ENCODE measurements at regions not wholly inside any gene's neighbourhood (a gene's known extent, or its start where the extent isn't known, plus 50 kb on each side); places are given as distances from the start of the nearest gene placed in this dataset.
"Not testable (repeated sequence)": the region's sequence is repeated elsewhere in the genome, so short reads cannot be mapped to it uniquely, and the experiment has no call there.

GRCh38 chr18:78410094-78410786 lies 569.4 kb upstream of the SALL3 start:
- DNase-seq (ENCODE audit: low read depth, low spot score), result no peak

GRCh38 chr18:78411539-78411938 lies 568.1 kb upstream of the SALL3 start:
- no peak for DNase-seq (ENCODE audit: low read depth, low spot score)

DNA sequence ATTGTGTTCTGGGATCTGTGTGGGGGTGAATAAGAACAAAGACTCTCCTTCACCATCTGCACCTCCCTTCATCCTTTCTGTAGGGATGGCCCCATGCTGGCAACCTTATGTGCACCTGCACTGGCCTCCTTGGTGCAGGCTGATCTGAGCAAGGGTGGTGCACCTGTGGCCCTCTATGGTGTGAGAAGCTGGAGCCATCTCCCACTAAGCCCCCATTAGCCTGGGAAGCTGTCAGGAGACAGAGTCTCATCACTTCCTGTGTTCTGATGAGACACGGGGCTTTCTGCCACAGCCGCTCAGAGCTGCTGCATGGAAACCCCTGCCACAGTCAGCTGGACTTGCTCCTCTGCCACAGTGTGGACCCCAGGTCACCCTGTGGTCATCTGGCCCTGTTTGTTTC lies 565.3 kb upstream of the SALL3 start:
- DNase-seq (ENCODE audit: low read depth, low spot score), result no peak

- no peak for DNase-seq (ENCODE audit: low read depth, low spot score)
These were observed 562.8 kb upstream of the SALL3 start for GRCh38 chr18:78416853-78417252.

DNA sequence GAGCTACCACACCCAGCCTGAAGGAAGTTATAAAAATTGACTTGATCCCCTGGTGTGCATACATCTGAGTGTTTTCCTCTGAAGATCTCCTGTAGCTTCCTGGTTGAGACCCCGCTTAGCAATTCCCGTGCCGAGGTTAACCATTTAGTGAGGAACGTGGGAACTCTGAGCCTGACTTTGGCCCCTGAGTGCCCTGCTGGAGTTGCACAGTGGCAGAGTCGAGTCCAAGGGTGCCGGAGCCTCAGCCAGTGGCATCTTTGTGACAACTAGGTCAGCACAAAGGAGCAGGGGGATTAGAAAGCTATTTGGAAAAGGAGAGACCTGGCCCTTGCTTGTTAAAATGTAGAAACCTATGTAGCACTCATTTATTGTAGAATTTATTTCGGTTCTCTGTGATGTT lies 561.2 kb upstream of the SALL3 start:
- DNase-seq (ENCODE audit: low read depth, low spot score), result no peak

DNA sequence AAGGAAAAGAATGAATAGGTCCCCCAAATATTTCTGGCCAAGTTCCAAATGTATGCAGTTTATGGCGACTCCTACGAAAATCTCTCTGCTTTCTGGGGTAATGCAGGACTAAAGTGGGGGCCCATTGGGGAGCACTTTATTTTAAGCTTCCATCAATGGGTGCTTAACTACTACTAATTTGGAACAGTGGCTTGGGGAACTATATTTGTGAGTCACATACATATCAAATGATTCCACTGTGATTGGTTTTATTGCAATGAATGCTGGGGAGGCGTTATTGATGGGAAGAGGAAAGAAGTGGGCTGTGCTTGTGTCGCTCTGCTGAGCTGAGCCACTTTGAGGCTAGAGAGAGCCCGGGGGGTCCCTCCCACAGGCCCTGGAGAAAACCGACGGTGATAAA lies 560.4 kb upstream of the SALL3 start:
- DNase-seq (ENCODE audit: low read depth, low spot score), result no peak

DNA sequence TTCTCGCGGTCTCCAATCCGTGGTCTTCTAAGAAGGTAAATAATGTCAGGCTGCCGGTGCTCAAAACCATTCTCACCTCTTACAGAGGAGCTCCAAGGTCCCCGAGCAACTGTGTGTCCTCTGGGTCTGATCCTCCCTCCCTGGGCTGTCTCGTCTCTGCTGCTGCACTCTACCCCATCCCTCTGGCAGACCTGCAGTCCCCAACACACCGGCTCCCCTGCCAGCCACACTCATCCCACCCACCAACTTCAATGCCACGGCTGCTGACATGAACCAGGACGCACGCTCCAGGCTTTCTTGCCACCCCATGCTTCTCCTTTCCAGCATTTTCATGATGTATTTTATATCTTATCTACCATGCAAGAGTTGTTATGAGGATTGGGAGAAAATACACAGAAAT lies 559.5 kb upstream of the SALL3 start:
- DNase-seq (ENCODE audit: low read depth, low spot score), result no peak

GRCh38 chr18:78421392-78421791 lies 558.2 kb upstream of the SALL3 start:
- DNase-seq (ENCODE audit: low read depth, low spot score), result no peak

DNA sequence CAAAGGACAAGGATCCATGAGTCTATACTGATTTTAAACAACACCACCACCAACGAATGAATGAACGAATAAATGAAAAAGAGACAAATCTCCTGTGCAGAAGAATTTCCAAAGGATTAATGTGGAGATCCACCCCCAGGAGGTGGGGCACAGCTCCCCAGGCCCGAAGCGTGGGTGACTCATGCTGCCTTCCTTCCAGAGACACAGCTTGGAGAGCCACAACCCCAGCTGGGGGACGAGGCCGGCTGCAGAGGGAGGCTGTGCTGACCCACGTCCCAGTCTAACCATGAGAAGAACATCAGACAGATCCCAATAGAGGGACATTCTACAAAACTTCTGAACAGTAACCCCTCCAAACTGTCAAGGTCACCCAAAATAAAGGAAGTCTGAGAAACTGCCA lies 557.3 kb upstream of the SALL3 start:
- DNase-seq (ENCODE audit: low read depth, low spot score), result no peak

DNA sequence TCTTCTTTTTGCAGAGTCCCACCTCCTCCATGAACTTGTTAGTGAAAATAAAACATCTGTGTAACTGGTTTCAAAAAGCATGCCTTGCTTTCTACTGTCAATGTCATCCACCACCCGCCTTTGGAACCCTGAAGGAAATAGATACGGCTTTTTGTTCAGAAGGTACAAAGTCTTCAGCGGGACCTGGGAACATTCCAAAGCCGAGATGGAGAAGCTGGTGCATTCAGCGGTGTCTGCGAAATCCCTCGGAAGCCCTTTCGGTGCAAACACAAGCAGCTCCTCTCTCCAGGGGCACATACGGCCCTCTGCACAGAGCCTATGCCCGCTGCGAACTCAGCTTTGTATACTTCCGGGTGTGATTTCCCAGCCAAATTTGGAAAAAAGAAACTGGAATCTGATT lies 555.8 kb upstream of the SALL3 start:
- no peak for DNase-seq (ENCODE audit: low read depth, low spot score)

DNA sequence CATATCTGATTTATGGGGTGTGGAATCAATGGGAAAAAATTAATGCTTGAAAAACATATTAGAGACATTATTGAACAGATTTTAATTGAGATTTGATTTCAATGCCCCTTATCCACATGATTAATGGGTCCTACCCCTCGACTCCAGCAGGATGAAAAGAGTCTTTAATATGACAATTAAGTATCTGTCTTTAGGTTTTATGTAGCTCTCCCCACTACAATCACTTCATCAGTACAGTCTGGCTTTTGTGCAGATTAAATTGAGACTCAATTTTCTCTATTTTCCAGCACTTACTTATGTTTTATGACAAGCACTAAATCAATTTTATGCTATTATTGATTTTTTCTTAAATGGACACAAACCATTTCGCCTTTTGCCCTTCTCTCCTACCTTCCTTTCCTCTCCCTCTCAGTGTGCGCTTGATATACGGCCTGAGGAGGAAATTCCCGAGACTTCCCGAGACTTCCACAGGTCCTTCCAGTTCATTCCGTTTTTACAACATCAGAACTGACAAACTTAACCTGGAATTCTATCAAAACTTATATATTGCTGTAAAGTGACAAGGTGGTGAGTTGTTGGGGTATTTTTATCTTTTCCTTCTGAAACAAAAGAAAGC lies 555.1 kb upstream of the SALL3 start:
- no peak for DNase-seq (ENCODE audit: low read depth, low spot score)

GRCh38 chr18:78425019-78425412 lies 554.6 kb upstream of the SALL3 start:
- DNase-seq (ENCODE audit: low read depth, low spot score), result no peak

DNA sequence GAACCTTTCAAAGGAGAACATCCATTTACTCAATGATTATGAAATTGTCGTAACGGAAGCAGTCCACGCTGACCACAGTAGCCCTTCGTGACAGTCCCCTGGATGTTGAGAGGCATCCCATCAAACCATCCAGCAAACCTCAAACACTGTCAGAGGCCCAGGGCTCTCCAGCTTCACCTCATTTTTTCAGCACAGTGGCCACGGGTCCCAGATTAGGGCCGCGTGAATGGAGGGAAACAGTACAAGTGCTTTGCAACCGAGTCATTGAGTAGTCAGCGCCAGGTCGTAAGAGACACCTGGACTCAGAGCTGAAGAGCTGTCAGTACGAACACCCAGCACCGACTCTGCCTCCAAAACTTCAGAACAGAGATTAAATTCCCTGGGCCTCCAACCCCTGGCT lies 552.5 kb upstream of the SALL3 start:
- no peak for DNase-seq (ENCODE audit: low read depth, low spot score)

GRCh38 chr18:78429127-78430108 lies 550.2 kb upstream of the SALL3 start:
- DNase-seq (ENCODE audit: low read depth, low spot score), result no peak

DNA sequence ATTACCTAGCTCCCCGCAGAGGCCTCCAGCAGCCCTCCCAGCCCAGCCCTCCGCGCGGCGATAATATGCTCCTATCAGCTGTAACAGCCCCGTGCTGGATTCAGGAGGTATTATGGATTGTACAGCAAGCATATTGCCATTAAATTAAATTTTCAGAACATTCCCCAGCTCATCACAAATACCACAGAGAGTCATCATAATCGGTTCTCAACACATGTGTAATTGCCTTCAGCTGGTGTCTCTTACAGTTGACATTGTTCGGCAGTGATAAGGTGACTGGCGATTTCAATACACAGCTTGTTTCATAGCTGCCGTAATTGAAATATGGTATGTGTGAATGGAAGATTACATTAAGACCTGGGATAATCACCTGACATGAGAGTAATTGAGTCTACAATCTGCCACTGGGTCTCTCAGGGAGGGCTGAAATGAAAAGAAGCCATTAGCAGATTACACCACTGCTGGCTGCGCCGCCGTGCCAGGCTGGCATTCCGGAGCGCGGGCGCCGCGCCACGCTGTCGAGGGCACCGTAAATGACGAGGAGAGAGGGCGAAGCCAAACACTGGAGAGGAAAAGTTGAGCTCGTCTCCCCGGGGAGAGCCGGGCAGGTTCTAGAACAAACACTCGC lies 549.4 kb upstream of the SALL3 start:
- DNase-seq (ENCODE audit: low read depth, low spot score), result no peak

DNA sequence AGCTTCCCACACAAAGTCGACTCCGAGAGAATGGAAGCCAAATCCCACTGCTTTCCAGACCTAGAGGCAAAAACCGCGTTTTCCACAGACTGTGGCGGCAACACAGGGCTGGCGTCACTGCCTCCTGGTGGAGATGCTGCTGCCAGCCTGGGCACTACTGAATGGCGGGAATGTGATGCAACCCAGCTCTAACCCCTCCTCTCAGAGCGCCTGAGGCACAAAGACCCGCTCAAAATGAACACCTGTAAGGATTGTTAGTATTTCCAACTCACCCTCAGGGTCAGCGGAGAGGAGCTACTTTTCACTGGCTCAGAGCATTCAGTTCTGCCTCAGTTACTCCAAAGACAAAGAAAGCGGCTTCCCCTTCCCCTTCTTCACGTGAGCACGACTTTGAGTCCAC lies 548.0 kb upstream of the SALL3 start:
- DNase-seq (ENCODE audit: low read depth, low spot score), result no peak

DNA sequence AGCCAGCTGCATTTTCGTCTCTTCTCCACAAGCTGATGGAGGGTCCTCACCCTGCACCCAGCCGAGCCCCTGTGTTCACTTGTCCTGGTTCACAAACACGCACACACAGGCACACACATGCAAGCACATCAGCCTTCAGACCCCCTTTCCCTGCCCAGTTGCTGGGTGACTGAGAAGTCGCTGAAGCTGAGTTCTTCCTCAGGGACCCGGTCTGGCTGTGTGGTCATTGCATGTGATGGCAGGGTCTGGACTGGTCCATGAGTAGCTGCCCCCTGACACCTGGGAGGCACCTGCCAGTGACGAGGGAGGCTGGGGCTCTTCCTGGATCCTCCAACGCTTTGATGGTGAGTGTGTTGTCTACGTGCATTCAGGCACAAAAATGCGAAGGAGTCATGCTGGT lies 546.1 kb upstream of the SALL3 start:
- no peak for DNase-seq (ENCODE audit: low read depth, low spot score)

GRCh38 chr18:78436110-78436509 lies 543.5 kb upstream of the SALL3 start:
- no peak for DNase-seq (ENCODE audit: low read depth, low spot score)

DNA sequence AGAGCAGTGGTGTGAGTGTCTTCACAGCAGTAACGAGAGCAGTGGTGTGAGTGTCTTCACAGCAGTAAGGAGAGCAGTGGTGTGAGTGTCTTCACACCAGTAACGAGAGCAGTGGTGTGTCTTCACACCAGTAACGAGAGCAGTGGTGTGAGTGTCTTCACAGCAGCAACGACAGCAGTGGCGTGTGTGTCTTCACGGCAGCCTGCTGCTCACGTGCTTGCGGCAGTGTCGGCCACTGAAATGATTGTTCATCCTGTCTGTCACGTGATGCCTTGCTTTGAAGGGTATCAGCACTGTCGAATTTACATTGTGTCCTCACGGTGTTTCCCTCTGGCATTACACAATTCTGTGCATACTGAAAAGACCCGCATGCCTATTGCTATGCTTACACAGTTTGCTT lies 541.4 kb upstream of the SALL3 start:
- not testable (repeated sequence) for DNase-seq (ENCODE audit: low read depth, low spot score)

DNA sequence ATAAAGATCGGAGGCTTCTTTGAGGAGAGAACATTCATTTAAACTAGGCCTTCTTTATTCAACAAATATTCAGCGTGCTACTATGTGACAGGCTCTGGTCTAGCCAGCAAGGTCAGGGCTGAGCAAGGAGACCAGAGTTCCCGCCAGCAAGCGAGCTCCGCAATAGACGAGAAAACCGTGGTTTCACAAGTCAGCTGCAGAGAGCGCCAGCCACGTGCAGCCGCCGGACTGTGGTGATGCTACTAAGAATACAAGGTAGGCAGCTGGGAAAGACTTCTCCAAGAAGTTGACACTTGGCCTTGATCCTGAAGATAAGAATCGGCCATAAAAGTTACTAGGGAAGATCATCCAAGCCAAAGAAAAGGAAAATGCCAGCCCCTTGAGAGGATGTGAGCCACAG lies 533.7 kb upstream of the SALL3 start:
- DNase-seq (ENCODE audit: low read depth, low spot score), result no peak

GRCh38 chr18:78447211-78447610 lies 532.4 kb upstream of the SALL3 start:
- DNase-seq (ENCODE audit: low read depth, low spot score), result no peak

DNA sequence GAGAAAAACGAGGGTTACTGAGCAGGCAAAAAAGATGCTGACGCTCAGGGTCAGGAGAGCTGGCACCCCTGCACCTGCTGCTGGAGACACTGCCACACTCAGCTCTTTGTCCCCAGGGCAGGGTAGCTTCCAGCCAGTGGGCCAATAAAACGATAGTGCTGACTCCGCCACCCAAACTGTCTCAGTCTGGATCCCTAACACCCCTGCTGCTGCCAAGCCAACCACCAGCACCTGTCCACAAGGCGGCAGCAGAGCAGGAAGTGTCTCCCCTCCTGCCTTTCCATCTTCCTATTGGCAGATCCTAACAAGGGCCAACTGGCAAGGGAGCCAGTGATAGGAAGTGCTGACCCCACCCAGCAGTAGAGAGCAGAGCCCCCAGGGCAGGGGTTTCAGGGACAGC lies 531.5 kb upstream of the SALL3 start:
- no peak for DNase-seq (ENCODE audit: low read depth, low spot score)

All from iPS DF 19.7 (cell line).